Glutamatergic neuron (in vitro differentiated cells): ENCODE measurements at regions not wholly inside any gene's neighbourhood (a gene's known extent, or its start where the extent isn't known, plus 50 kb on each side); places are given as distances from the start of the nearest gene placed in this dataset.

Experiments
- DNase-seq: peaks from one replicate; pipeline ENCODE4 v3.0.0; 2022
- H3K27ac Mint-ChIP-seq: one replicate; pipeline ENCODE4 v1.8.0; 2020; ENCODE audit warnings: mild to moderate bottlenecking, mixed read lengths, inconsistent platforms; ENCODE audit not compliant: unreplicated experiment
- H3K27me3 Mint-ChIP-seq: one replicate; pipeline ENCODE4 v1.8.0; 2020; ENCODE audit warnings: mild to moderate bottlenecking, moderate library complexity, mixed read lengths, inconsistent platforms; ENCODE audit not compliant: unreplicated experiment
- H3K36me3 Mint-ChIP-seq: one replicate; pipeline ENCODE4 v1.8.0; 2020; ENCODE audit warnings: mild to moderate bottlenecking, mixed read lengths, inconsistent platforms; ENCODE audit not compliant: unreplicated experiment
- H3K4me1 Mint-ChIP-seq: one replicate; pipeline ENCODE4 v1.8.0; 2020; ENCODE audit warnings: mild to moderate bottlenecking, low read depth, mixed read lengths, inconsistent platforms; ENCODE audit not compliant: unreplicated experiment
- H3K4me3 Mint-ChIP-seq: one replicate; pipeline ENCODE4 v1.8.0; 2020; ENCODE audit warnings: mild to moderate bottlenecking, mixed read lengths, inconsistent platforms; ENCODE audit not compliant: unreplicated experiment
- H3K9me3 Mint-ChIP-seq: one replicate; pipeline ENCODE4 v1.8.0; 2020; ENCODE audit warnings: mild to moderate bottlenecking, moderate library complexity, mixed read lengths, inconsistent platforms; ENCODE audit not compliant: unreplicated experiment
- TF ChIP-seq, protein P1 (sequence below): fragments of 200-600 bp; sonication (generic); IDR thresholded peaks from one replicate; pipeline ENCODE4 v1.5.0; 2021; ENCODE audit not compliant: partially characterized antibody, unreplicated experiment

DNA sequence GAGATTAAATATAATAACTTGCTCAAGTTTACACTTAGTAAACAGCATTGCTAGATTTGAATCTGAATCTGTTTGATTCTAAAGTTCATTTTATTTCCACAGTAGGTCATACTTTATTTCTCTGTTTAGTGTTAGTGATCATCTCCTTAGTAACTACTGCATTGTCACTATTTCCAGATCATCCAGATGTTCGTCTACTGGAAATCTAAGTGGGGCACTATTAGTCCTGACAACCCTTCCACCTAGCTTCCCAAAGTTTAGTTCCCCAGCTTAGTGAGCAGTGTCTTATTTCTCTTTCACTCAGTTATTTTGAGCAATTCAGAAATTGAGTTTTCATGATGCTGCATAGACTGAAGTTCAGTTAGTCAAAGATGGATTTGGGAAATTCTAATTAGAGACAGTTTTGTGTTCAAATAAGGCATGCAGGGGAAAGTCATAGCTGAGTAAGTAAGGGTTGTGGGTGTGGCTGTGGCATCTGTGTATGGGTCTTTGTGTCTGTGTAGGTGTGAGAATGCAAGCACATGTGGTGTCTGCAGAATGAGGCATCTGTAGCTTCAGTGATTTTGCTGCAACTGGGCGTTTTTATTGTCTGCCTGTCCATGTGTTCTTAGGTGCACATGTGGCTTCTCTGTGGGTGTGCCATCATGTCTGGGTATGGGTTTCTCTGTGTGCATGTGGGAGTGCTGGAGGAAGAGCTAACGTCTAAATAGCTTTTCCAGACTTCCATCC, 107.3 kb downstream of the NTMT2 start:
- peaks cover 1% of the 10 kb centered on the region for H3K9me3 Mint-ChIP-seq
- H3K27me3 Mint-ChIP-seq, result peaks cover 2% of the 10 kb centered on the region
- no peak overlapping the region for H3K27ac Mint-ChIP-seq
- no peak overlapping the region for H3K4me3 Mint-ChIP-seq
- no peaks in the 10 kb centered on the region for H3K4me1 Mint-ChIP-seq
- TF ChIP-seq, protein P1, sequence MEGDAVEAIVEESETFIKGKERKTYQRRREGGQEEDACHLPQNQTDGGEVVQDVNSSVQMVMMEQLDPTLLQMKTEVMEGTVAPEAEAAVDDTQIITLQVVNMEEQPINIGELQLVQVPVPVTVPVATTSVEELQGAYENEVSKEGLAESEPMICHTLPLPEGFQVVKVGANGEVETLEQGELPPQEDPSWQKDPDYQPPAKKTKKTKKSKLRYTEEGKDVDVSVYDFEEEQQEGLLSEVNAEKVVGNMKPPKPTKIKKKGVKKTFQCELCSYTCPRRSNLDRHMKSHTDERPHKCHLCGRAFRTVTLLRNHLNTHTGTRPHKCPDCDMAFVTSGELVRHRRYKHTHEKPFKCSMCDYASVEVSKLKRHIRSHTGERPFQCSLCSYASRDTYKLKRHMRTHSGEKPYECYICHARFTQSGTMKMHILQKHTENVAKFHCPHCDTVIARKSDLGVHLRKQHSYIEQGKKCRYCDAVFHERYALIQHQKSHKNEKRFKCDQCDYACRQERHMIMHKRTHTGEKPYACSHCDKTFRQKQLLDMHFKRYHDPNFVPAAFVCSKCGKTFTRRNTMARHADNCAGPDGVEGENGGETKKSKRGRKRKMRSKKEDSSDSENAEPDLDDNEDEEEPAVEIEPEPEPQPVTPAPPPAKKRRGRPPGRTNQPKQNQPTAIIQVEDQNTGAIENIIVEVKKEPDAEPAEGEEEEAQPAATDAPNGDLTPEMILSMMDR, result no peak
- peaks cover 6% of the 10 kb centered on the region for H3K36me3 Mint-ChIP-seq
- no peak for DNase-seq

DNA sequence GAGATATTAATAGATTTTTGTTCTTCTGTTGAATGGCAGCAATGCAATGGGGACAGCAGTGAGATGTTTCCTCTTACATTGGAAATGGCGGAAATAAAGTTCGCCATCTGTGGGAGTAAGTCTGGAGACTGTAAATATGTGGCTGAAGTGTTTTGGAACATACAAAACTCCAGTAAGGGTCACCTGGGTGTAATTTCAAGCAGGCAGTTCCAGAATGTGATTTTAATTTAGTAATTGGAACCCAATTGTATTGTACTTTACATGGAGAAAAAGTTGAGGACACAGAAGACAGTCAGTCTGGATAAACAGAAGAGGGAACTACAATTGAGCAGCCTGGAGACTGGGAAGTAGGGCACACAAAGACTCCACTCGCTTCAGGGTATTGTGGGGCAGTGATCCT, 108.6 kb downstream of the NTMT2 start:
- no peak overlapping the region for H3K4me3 Mint-ChIP-seq
- no peak overlapping the region for H3K27ac Mint-ChIP-seq
- H3K27me3 Mint-ChIP-seq, result peaks cover 2% of the 10 kb centered on the region
- TF ChIP-seq, protein P1, result no peak
- H3K36me3 Mint-ChIP-seq, result peaks cover 6% of the 10 kb centered on the region
- no peaks in the 10 kb centered on the region for H3K4me1 Mint-ChIP-seq
- H3K9me3 Mint-ChIP-seq, result no peaks in the 10 kb centered on the region
- DNase-seq, result no peak

DNA sequence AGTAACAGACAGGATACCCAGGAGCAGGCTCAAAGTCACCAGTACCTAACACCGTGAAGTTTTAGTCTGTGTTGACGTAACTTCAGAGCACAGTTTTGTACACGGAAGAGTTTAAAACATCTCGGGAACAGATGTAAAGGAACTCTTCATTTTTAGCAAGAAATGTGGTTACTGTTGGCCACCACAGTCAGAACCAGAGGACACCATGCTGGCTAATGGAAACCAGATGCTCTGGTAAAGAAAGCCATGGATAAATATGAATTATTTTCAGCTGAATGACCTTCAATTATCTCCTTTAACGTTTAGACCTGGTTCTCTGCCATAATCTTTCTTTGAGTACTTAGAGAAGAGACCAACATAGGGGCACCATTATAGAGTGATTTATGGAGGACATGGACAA, 115.9 kb downstream of the NTMT2 start:
- no peaks in the 10 kb centered on the region for H3K27me3 Mint-ChIP-seq
- no peak overlapping the region for H3K4me3 Mint-ChIP-seq

DNA sequence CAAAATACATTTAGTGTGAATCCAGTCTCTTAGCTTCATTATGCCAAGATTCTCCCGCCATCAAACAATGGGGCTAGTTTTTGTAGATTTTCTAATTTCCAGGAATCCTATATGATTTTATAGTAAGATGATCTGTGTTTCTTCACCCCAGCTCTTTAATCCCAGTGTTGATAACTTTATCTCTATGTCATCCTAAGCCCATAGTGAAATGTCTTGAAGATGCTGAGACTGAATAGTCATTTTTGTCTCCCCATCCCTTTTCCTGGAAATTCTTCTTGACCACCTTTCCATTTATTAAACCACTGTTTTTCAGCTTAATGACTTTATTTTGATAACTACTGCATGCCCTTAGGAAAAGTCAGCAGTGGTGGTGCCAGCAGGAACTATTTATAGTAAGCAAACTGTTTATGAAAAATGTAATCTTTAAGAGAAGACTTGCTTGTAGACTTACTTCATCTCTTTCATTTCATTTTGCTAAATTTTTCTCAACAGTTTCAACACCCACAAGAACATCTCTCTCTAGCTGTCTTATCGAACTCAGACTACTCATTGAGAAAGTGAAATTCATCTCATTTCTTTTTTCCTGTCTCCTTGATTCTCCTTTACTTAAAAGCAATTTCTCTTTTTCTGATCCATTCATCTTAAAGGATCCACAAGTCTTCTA, 116.6 kb downstream of the NTMT2 start:
- H3K27me3 Mint-ChIP-seq, result no peaks in the 10 kb centered on the region

More for the DNA sequence above, 115.9 kb downstream of the NTMT2 start:
- DNase-seq, result no peak
- Mint-ChIP-seq H3K27ac (no peak overlapping the region), H3K9me3 (peaks cover 2% of the 10 kb centered on the region), H3K36me3 (no peaks in the 10 kb centered on the region), H3K4me1 (no peaks in the 10 kb centered on the region)
- TF ChIP-seq, protein P1, result no peak

More for the DNA sequence above, 116.6 kb downstream of the NTMT2 start:
- Mint-ChIP-seq H3K9me3 (peaks cover 2% of the 10 kb centered on the region), H3K27ac (no peak overlapping the region), H3K4me3 (no peak overlapping the region), H3K36me3 (no peaks in the 10 kb centered on the region), H3K4me1 (no peaks in the 10 kb centered on the region)
- no peak for DNase-seq
- TF ChIP-seq, protein P1, result no peak
